AG09309 (cell line): ENCODE measurements at regions not wholly inside any gene's neighbourhood (a gene's known extent, or its start where the extent isn't known, plus 50 kb on each side); places are given as distances from the start of the nearest gene placed in this dataset.

Experiments
- DNase-seq: peaks from one replicate; pipeline ENCODE4 v3.0.0-alpha.2; 2010; ENCODE audit warnings: low read depth
- H3K4me3 ChIP-seq: 2 replicates; pipeline ENCODE4 v1.5.1; 2011; ENCODE audit warnings: mild to moderate bottlenecking, low read depth, low read length, moderate library complexity; ENCODE audit not compliant: control insufficient read depth
- CTCF ChIP-seq: IDR thresholded peaks from 2 replicates; pipeline ENCODE4 v1.5.1; 2011; ENCODE audit warnings: mild to moderate bottlenecking, low read depth, low read length, inconsistent platforms; ENCODE audit not compliant: insufficient read depth, control insufficient read depth; ENCODE audit errors: missing control alignments

DNA sequence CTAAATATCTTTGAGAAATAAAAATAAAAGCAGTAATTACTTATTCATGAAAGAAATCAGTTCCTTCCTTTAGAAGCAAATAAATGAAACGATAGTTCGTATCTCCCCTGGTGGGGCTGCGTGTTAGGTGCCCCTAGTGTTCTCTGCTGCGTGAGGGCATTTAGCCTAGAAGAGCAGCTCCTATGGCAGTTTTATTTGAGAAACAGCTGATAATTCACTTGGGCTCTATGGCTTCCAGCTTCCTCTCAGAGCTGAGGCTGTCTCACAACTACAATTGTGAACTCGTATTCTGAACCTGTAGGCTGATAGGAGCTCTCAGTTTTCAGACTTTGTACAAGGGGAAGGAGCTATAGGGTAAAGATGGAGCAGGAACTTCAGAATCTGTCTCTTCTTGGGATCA lies 540.0 kb upstream of the MAP3K7 start:
- DNase-seq, result no peak
- TF ChIP-seq CTCF, result no peak
- H3K4me3 ChIP-seq, result no peak overlapping the region

- H3K4me3 ChIP-seq, result no peak overlapping the region
- TF ChIP-seq CTCF, result no peak
- DNase-seq, result no peak
Measured at GRCh38 chr6:91117550-91117949, 530.7 kb upstream of the MAP3K7 start.

DNA sequence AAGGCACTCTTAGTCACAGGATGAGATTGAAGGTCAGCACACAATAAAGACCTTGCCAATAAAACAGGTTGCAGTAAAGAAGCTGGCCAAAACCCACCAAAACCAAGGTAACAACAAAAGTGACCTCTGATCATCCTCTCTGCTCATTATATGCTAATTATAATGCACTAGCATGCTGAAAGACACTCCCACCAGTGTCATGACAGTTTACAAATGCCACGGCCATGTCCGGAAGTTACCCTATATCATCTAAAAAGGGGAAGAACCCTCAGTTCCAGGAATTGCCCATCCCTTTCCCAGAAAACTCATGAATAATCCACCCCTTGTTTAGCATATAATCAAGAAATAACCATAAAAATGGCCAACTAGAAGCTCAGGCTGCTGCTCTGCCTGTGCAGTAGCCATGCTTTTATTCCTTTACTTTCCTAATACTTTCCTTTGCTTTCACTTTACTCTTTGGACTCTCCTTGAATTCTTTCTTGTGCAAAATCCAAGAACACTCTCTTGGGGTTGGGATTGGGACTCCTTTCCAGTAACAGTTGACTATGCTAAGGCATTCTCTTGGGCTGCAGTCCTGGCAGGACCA lies 527.3 kb upstream of the MAP3K7 start:
- no peak for TF ChIP-seq CTCF
- no peak for DNase-seq
- H3K4me3 ChIP-seq, result no peak overlapping the region

GRCh38 chr6:91106083-91106482 lies 519.2 kb upstream of the MAP3K7 start:
- no peak overlapping the region for H3K4me3 ChIP-seq
- TF ChIP-seq CTCF, result no peak
- DNase-seq, result no peak

DNA sequence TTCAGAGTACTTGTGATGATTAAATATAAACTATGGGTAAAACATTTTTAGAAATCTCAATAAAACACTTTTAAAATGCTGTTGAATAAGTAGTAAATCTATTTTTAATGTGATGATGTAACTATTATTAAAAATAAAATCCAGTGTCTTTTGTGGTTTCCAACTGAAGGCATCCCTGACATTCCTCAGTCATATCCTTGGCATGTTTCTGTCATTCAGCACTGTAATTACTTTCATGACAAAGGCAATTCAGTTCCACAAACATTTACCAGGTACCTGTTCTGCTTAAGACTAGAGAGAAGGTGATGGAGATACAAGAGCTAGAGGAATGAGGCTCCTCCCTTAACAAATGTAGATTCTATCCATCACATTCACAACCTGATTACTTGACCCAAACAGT lies 518.7 kb upstream of the MAP3K7 start:
- H3K4me3 ChIP-seq, result no peak overlapping the region
- DNase-seq, result no peak
- no peak for TF ChIP-seq CTCF

GRCh38 chr6:91099479-91099878 lies 512.6 kb upstream of the MAP3K7 start:
- no peak overlapping the region for H3K4me3 ChIP-seq
- DNase-seq, result no peak
- TF ChIP-seq CTCF, result no peak

GRCh38 chr6:91098006-91098405 lies 511.1 kb upstream of the MAP3K7 start:
- no peak overlapping the region for H3K4me3 ChIP-seq
- DNase-seq, result no peak
- no peak for TF ChIP-seq CTCF
